ENCODE measurements at regions not wholly inside any gene's neighbourhood (a gene's known extent, or its start where the extent isn't known, plus 50 kb on each side); places are given as distances from the start of the nearest gene placed in this dataset.
"Not testable (repeated sequence)": the region's sequence is repeated elsewhere in the genome, so short reads cannot be mapped to it uniquely, and the experiment has no call there.

GRCh38 chr12:9435682-9436081 lies 172.0 kb downstream of the KLRB1 start:
- H3K4me2 ChIP-seq (ENCODE audit: low read length); BruUV-seq (replicated peaks); H4K20me1 ChIP-seq (ENCODE audit: insufficient read depth, low read length); H3K4me1 ChIP-seq (ENCODE audit: insufficient read depth, low read length, poor library complexity, severe bottlenecking); POLR2A ChIA-PET; DNase-seq (ENCODE audit: low spot score); H3K79me2 ChIP-seq (ENCODE audit: insufficient read depth, low read depth, low read length); intact Hi-C loops (cut with micrococcal nuclease; ENCODE audit: unreplicated experiment); H3K9me2 ChIP-seq (ENCODE audit: insufficient read depth, low read length); H3K36me3 ChIP-seq (ENCODE audit: insufficient read depth, low read length); H3K9me3 ChIP-seq (ENCODE audit: low read length); CTCF ChIA-PET (ENCODE audit: unreplicated experiment); H3K27ac ChIP-seq (ENCODE audit: low read depth, low read length, poor library complexity, severe bottlenecking); H3K4me3 ChIP-seq (ENCODE audit: low read depth, low read length, poor library complexity, severe bottlenecking); H2AFZ ChIP-seq (ENCODE audit: low read length): not testable (repeated sequence)

DNA sequence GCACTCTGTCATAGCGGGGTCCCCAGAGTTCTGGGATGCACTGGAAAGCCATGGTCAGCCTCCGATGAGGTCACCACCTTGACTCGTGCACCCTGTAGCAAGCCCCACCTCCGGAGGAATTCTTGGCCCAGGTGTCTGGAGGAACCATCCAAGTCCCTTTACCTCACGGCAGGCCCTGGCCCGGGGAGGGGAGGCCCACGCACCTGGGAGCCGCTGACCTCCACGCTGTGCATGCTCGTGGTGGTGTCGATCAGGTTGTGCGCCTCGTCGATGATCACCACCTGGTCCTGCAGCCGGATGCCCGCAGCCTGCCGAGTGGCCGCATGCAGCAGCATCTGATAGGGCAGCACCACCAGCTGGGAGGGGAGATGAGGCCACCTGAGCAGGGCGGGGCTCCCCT lies 177.3 kb downstream of the KLRB1 start:
- H3K9me3 ChIP-seq (ENCODE audit: low read length); H2AFZ ChIP-seq (ENCODE audit: low read length); DNase-seq (ENCODE audit: low spot score); CTCF ChIA-PET (ENCODE audit: unreplicated experiment); H3K4me1 ChIP-seq (ENCODE audit: insufficient read depth, low read length, poor library complexity, severe bottlenecking); BruUV-seq (replicated peaks); H3K27ac ChIP-seq (ENCODE audit: low read depth, low read length, poor library complexity, severe bottlenecking); H3K4me3 ChIP-seq (ENCODE audit: low read depth, low read length, poor library complexity, severe bottlenecking); H3K79me2 ChIP-seq (ENCODE audit: insufficient read depth, low read depth, low read length); H3K4me2 ChIP-seq (ENCODE audit: low read length); H3K9me2 ChIP-seq (ENCODE audit: insufficient read depth, low read length); POLR2A ChIA-PET; H3K36me3 ChIP-seq (ENCODE audit: insufficient read depth, low read length); H4K20me1 ChIP-seq (ENCODE audit: insufficient read depth, low read length); intact Hi-C loops (cut with micrococcal nuclease; ENCODE audit: unreplicated experiment): not testable (repeated sequence)

DNA sequence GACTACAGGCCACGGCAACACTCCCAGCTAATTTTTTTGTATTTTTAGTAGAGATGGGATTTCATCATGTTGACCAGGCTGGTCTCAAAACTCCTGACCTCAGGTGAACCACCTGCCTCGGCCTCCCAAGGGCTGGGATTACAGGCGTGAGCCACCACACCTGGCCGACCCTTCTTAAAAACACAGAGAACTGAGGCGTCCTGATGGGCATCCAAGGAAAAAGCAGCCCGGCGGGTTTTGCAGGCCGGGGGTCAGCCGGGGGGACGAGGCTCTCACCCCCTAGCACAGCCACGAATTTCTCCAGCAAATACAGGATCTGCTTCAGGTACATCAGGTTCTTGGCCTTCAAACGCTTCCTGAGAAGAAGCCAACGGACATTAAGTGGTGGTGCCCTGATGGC lies 178.9 kb downstream of the KLRB1 start:
- H3K4me2 ChIP-seq (ENCODE audit: low read length); H3K4me3 ChIP-seq (ENCODE audit: low read depth, low read length, poor library complexity, severe bottlenecking); H3K36me3 ChIP-seq (ENCODE audit: insufficient read depth, low read length); H3K4me1 ChIP-seq (ENCODE audit: insufficient read depth, low read length, poor library complexity, severe bottlenecking); intact Hi-C loops (cut with micrococcal nuclease; ENCODE audit: unreplicated experiment); H2AFZ ChIP-seq (ENCODE audit: low read length); H3K79me2 ChIP-seq (ENCODE audit: insufficient read depth, low read depth, low read length); CTCF ChIA-PET (ENCODE audit: unreplicated experiment); POLR2A ChIA-PET; BruUV-seq (replicated peaks); H3K9me2 ChIP-seq (ENCODE audit: insufficient read depth, low read length); H4K20me1 ChIP-seq (ENCODE audit: insufficient read depth, low read length); DNase-seq (ENCODE audit: low spot score); H3K27ac ChIP-seq (ENCODE audit: low read depth, low read length, poor library complexity, severe bottlenecking); H3K9me3 ChIP-seq (ENCODE audit: low read length): not testable (repeated sequence)

GRCh38 chr12:9425429-9425828 lies 182.3 kb downstream of the KLRB1 start:
- H3K27ac ChIP-seq (ENCODE audit: low read depth, low read length, poor library complexity, severe bottlenecking); BruUV-seq (replicated peaks); H3K4me2 ChIP-seq (ENCODE audit: low read length); H3K9me2 ChIP-seq (ENCODE audit: insufficient read depth, low read length); H3K9me3 ChIP-seq (ENCODE audit: low read length); H3K4me3 ChIP-seq (ENCODE audit: low read depth, low read length, poor library complexity, severe bottlenecking); H3K4me1 ChIP-seq (ENCODE audit: insufficient read depth, low read length, poor library complexity, severe bottlenecking); H2AFZ ChIP-seq (ENCODE audit: low read length); H3K36me3 ChIP-seq (ENCODE audit: insufficient read depth, low read length); CTCF ChIA-PET (ENCODE audit: unreplicated experiment); H4K20me1 ChIP-seq (ENCODE audit: insufficient read depth, low read length); H3K79me2 ChIP-seq (ENCODE audit: insufficient read depth, low read depth, low read length); POLR2A ChIA-PET; intact Hi-C loops (cut with micrococcal nuclease; ENCODE audit: unreplicated experiment); DNase-seq (ENCODE audit: low spot score): not testable (repeated sequence)

DNA sequence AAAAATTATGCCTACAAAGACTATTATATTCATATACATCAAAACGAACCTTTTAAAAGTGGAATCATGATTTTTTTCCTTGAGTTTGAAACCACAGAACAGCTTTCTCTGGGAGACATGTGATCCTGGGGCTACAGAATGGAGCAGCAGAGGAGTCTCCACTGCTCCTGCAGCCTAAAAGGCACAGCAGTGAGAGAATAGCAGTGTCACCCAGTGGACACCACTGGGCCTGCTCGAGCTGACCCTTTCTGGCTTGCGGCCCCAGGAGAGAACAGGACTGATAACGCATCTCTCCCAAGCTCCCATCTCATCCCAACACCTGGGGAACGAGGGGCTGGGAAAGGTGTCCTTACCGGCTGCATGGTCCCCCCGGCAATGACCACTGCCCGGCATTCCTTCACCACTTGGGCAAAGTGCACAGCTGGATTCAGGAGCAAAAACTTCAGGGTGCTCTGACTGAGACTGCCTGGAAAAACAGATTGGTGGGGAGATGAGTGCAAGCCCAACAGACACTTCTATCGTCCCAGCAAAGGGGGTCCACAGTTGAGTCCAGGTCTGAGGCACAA lies 183.5 kb downstream of the KLRB1 start:
- CTCF ChIA-PET (ENCODE audit: unreplicated experiment); H3K36me3 ChIP-seq (ENCODE audit: insufficient read depth, low read length); H3K4me1 ChIP-seq (ENCODE audit: insufficient read depth, low read length, poor library complexity, severe bottlenecking); H3K4me3 ChIP-seq (ENCODE audit: low read depth, low read length, poor library complexity, severe bottlenecking); H2AFZ ChIP-seq (ENCODE audit: low read length); intact Hi-C loops (cut with micrococcal nuclease; ENCODE audit: unreplicated experiment); DNase-seq (ENCODE audit: low spot score); H3K4me2 ChIP-seq (ENCODE audit: low read length); POLR2A ChIA-PET; H3K79me2 ChIP-seq (ENCODE audit: insufficient read depth, low read depth, low read length); BruUV-seq (replicated peaks); H3K9me3 ChIP-seq (ENCODE audit: low read length); H3K9me2 ChIP-seq (ENCODE audit: insufficient read depth, low read length); H3K27ac ChIP-seq (ENCODE audit: low read depth, low read length, poor library complexity, severe bottlenecking); H4K20me1 ChIP-seq (ENCODE audit: insufficient read depth, low read length): not testable (repeated sequence)

GRCh38 chr12:9422689-9423088 lies 185.0 kb downstream of the KLRB1 start:
- POLR2A ChIA-PET; CTCF ChIA-PET (ENCODE audit: unreplicated experiment); intact Hi-C loops (cut with micrococcal nuclease; ENCODE audit: unreplicated experiment): not testable (repeated sequence)

DNA sequence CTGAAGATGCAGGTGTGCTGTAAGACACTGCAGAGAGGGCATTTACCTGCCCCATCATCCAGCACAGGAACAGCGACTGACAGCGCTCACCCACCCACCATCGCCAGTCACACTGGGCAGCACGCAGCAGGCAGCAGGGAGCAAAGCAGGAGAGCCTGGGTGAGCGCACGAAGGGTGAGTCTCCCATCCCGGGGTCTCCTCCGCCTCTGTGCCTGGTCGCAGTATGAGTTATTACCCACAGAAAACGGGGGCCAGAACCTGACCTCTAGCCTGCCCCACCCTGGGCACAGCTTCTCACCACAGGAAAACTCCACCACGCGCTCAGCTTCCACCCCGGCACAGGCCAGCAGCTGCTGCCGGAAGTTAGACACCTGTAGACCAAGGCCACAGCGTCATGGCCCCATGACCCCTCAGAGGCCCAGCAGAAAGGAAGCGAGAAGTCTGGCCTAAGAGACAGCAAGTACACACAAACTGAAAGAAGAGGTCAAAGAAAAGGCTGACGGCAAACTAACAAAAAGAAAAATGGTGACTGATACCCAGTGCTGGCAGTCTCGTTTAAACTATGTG lies 186.1 kb downstream of the KLRB1 start:
- DNase-seq (ENCODE audit: low spot score); H3K36me3 ChIP-seq (ENCODE audit: insufficient read depth, low read length); H3K79me2 ChIP-seq (ENCODE audit: insufficient read depth, low read depth, low read length); intact Hi-C loops (cut with micrococcal nuclease; ENCODE audit: unreplicated experiment); H3K4me3 ChIP-seq (ENCODE audit: low read depth, low read length, poor library complexity, severe bottlenecking); POLR2A ChIA-PET; H3K4me2 ChIP-seq (ENCODE audit: low read length); CTCF ChIA-PET (ENCODE audit: unreplicated experiment); H3K9me2 ChIP-seq (ENCODE audit: insufficient read depth, low read length); H3K4me1 ChIP-seq (ENCODE audit: insufficient read depth, low read length, poor library complexity, severe bottlenecking); H4K20me1 ChIP-seq (ENCODE audit: insufficient read depth, low read length); BruUV-seq (replicated peaks); H3K9me3 ChIP-seq (ENCODE audit: low read length); H2AFZ ChIP-seq (ENCODE audit: low read length); H3K27ac ChIP-seq (ENCODE audit: low read depth, low read length, poor library complexity, severe bottlenecking): not testable (repeated sequence)

More at GRCh38 chr12:9422689-9423088, 185.0 kb downstream of the KLRB1 start:
- not testable (repeated sequence) for H2AFZ ChIP-seq (ENCODE audit: low read length); H3K36me3 ChIP-seq (ENCODE audit: insufficient read depth, low read length); BruUV-seq (replicated peaks); H3K4me1 ChIP-seq (ENCODE audit: insufficient read depth, low read length, poor library complexity, severe bottlenecking); H3K4me3 ChIP-seq (ENCODE audit: low read depth, low read length, poor library complexity, severe bottlenecking); H3K27ac ChIP-seq (ENCODE audit: low read depth, low read length, poor library complexity, severe bottlenecking); H3K9me3 ChIP-seq (ENCODE audit: low read length); H3K79me2 ChIP-seq (ENCODE audit: insufficient read depth, low read depth, low read length); H3K4me2 ChIP-seq (ENCODE audit: low read length); H4K20me1 ChIP-seq (ENCODE audit: insufficient read depth, low read length); H3K9me2 ChIP-seq (ENCODE audit: insufficient read depth, low read length); DNase-seq (ENCODE audit: low spot score)
